K562 (cell line): ENCODE measurements at regions not wholly inside any gene's neighbourhood (a gene's known extent, or its start where the extent isn't known, plus 50 kb on each side); places are given as distances from the start of the nearest gene placed in this dataset.

Experiments
- CEBPB ChIP-seq: fragments of 450-650 bp; IDR thresholded peaks from 2 replicates; pipeline ENCODE4 v1.6.1; 2016; ENCODE audit warnings: missing genetic modification characterization, missing compliant biosample characterization
- POLR2A ChIP-seq: fragments of 450-650 bp; conservative IDR thresholded peaks from 2 replicates; pipeline ENCODE4 v1.6.1; 2016

DNA sequence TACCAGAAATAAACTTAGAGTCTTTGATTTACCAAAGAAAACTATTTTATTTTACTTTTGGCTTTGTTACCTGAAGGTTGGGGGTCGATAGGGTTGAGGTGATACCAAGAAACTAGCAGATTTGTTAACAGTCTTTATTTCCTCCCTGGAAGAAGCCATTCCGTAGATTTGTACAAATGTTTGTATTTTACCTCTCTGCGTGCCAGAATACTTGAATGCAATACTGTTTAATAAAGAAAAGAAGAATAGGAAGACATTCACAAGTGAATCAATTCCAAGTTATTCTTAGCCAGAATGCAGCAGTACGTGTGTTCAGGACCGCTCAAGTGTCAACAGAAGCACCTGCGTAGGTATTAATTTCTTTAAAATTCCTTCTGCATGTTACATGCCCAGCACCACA, 260.3 kb upstream of the TENM3 start:
- TF ChIP-seq POLR2A, result no peak
- TF ChIP-seq CEBPB (tag), result no peak
